NCI-H1930 (cell line): ENCODE measurements at regions not wholly inside any gene's neighbourhood (a gene's known extent, or its start where the extent isn't known, plus 50 kb on each side); places are given as distances from the start of the nearest gene placed in this dataset.

ENCODE experiments used
- DNase-seq, 2 experiments: peaks; one replicate each; lab custom pipeline; 2025; lab: John Stamatoyannopoulos, UW

DNA sequence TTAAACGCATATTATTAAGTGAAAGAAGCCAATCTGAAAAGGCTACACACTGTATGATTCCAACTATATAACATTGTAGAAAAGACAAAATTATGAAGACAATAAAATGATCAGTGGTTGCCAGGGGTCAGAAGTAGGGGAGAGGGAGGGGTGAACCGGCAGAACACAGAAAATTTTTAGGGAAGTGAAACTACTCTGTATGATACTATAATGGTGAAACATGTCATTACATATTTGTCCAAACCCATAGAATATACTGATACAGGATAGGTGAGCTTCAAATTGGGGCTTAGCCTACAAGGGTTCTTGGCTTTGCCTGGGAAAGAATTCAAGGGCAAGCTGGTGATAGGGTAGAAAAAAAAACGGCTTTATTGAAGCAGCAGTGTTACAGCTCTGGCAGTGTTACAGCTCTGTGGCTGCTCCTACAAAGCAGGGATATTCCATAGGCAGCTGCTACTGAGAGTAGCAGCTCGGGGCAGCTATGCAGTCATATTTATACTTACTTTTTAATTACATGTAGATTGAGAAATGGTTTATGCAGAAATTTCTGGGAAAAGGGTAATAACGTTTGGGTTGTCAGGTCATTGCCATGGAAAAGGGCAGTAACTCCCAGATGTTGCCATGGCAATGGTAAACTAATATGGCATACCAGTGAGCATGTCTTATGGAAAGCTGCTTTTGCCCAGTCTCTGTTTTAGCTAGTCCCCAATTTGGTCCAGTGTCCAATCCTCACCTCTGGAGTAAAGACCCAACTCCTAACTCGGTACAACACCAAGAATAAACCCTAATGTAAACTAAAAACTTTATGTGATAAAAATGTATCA lies 125.1 kb upstream of the SLC25A36 start:
- no peak for DNase-seq

DNA sequence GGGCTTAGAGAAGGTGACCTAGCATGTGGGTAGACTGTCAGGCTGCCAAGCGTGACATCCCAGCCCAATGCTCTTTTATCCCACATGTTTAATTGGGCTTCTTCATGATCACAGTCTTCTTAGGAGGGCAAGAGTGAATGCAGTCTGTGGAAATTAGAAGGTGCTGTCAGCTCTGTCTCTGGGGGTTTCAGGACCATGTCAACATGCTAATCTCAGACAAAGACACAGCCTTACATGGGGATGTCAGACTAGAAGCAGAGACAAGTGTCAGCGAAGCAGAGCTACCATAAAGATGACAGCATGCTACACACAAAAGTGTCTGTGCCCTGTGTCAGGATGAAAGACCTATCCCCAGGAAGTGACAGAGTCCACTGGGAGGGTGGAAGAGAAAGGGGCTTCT lies 120.1 kb upstream of the SLC25A36 start:
- no peak for DNase-seq

DNA sequence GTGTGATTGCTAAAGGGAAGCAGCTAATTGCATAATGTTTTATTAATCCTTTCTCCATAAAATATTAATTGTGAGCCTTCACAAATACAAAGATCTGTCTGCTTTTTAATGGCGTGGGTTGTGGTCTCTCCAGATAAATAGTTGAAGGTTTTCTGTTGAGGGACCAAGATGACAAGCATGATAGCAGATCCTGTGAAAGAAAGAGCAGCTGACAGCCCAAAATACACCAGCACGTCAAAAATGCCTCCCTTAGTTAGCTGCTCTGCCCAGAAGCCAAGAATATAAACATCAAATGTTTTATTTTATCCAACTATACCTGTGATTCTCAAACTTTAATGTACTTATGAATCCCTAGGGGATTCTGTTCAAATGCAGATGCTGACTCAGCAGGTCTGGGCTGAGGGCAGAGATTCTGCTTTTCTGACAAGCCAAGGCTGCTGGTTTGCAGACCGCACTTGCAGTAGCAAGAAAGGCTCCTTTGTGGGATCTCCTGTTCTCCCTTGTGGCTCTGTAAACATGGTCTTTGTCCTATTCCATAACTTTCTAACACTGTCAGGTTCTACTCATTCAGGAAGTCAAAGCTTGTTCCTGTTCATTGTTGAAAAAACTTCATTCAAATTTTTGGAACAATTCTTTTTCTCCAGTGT lies 119.1 kb upstream of the SLC25A36 start:
- no peak for DNase-seq

DNA sequence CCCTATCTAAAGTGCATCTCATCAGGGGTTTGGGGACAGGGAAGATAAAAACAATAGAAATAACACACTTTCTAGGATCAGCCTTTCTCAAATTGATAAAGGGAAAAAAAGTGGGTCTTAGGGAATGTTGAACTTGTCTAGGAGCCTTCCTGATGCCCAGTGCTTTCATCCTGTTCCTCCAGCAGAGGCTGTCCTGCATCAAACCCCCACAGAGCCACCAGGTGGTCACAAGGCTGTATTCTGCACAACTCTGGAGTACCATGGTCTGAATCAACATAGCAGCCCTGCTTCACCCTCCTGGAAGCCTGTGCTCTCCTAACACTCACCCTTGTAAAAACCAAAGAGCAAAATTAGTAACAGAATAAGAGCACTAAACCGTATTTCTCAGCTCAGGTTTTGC lies 118.5 kb upstream of the SLC25A36 start:
- DNase-seq: no peak

DNA sequence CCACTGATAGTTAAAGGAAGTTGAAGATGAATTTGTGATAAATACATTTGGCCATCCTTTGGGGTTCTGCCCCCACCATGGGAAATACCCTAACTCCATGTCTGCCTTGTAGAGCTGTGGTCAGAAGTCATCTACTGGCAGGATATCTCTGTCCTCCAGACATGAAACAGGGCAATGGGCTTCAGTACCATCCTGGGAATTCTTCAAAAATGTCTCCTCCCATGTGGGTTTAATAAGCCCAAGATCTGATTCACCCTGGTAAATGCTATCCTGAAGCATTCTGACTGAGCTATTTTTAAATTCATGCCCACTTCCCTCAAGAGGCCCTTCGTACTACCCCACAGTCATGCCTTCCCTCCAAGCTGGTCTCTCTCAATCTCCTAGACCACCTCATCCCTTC lies 113.7 kb upstream of the SLC25A36 start:
- DNase-seq: no peak

DNA sequence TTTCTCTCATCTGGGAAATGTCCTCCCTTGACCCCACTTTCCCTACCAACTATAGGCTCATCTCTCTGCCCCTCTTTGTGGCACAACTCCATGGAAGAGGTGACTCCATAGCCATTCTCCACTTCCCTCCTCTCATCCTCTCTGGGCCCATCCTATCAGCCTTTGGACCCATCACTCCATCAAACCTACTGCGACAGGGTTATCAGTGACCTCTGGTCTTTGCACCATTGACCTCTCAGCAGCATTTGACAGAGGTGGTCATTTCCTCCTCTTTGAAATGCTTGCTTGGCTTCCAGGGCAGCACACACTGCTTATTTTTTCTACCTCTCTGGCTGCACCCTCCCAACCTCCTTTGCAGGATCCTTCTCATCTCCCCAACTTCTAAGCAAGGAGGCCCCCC lies 113.1 kb upstream of the SLC25A36 start:
- no peak for DNase-seq

DNA sequence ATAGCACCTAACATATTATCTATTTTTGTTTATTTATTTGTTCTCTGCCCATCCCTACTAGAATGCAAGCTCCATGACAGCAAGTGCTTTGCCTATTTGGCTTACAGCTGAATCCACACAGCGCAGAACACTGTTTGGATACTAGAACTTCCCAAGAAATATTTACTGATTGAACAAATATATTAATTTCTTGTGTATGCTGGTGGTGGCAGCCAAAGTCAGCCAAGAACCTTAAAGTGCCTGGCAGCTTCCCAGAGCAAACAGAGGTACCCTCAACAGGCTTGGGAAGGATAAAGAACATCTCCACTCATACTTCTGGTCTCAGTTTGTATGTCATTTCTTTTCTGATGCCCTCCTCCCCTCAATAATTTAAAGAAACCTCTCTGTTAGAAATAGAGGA lies 111.8 kb upstream of the SLC25A36 start:
- no peak for DNase-seq

DNA sequence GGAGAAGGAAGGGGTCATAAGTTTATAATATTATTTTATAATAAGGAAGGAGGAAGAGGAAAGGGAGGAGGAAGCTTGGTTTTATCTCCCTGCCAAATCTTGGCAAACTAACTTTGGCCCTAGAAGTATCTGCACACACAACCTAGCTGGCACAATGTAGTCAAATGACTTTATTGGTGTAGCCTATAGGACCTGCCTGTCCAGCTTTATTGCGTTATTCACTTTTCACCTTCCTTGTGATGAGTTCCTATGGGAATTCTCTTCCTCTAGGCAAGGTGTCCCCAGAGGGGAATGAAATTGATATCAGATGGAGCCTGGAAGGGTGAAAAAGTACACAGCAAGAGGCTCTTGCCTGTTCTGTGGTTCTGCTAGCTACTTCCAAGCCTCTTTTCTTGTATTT lies 111.2 kb upstream of the SLC25A36 start:
- DNase-seq: no peak

DNA sequence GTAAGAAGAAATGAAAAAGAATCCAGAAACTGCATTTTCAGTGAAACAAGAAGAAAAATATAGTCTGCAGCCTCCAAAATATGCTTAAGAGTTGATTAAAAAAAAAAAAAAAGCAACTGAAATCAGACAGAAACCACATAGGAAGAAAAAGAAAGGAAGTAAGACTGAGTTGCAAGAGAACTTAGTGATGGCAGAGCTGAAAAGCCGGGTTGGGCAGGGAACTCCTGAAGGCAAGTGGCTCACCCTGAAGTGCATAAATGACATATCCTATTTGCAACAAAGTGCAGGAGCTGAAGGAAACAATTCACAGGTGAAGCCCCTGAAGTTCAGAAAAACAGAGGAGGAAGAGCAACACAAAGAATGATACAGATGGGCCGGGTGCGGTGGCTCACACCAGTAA lies 108.8 kb upstream of the SLC25A36 start:
- DNase-seq: no peak

DNA sequence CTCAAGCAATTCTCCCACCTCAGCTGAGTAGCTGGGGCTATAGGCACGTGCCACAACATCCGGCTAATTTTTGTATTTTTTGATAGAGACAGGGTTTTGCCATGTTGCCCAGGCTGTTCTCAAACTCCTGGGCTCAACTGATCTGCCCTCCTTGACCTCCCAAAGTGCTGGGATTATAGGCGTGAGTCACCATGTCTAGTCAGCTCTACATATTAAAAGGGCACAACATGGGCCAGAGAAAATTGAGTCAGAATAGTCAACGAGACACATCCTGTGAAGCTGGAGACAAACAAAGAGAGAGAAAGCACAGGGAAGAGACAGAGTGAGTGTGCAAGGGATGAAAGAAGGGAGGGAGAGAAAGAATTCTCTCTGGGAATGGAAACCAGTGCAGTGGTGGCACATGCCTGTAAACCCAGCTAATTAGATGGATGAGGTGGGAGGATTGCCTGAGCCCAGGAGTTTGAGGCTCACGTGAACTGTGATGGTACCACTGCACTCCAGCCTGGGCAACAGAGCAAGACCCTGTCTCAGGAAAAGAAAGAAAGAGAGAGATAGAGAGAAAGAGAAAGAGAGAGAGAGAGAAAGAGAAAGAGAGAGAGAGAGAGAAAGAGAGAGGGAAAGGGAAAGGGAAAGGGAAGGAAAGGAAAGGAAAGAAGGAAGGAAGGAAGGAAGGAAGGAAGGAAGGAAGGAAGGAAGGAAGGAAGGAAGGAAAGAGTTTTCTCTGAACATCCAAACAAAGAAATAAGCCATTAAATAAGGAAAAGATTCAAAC lies 107.2 kb upstream of the SLC25A36 start:
- DNase-seq: no peak

DNA sequence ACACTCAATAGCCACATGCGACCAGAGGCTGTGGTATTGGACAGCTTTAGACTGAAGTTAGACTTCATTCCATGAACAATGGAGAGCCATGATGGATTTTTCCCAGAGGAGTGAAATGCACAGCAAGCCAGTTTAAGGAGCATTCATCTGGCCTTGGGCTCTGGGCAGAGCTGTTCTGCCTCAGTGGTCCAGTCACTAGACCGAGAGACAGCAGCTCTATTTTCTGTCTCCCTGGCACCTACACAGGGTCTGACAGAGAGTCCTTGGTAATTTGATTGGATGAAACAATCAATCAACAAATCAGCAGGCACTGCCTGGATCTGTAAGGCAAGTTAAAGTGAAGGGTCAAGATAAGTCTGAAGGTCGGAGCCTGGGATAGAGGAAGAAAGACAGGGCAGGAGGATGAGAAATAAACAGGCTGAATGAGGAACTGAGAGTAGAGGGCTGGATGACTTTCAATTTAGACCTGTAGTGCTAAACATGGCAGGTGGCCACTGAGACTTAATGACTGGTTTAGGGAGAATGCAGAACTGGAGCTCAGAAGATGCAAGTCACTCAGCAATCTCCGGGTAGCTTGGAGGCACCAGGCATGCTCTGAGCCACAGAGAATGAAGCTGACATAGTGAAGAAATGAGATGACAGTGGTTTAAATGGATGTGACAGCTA lies 98.5 kb upstream of the SLC25A36 start:
- no peak for DNase-seq

DNA sequence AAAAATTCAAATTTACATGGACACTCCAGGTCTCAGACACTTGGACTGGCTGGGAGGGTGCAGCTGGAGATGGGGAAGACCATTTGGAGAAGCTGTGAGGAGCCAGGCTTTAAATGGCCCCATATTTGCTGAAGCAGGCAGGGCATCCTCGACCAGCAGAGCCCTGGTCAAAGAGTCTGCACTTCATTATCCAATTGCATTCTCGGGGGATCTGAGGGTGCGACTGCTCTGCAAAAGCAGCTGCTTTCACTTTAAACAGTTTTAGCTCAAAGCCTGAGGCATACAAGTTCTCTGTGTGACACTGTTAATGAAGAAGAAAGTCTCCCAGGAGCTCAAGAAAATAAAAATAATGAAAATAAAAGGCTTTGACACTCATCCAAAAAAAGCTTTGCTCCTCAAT lies 98.0 kb upstream of the SLC25A36 start:
- DNase-seq: no peak

DNA sequence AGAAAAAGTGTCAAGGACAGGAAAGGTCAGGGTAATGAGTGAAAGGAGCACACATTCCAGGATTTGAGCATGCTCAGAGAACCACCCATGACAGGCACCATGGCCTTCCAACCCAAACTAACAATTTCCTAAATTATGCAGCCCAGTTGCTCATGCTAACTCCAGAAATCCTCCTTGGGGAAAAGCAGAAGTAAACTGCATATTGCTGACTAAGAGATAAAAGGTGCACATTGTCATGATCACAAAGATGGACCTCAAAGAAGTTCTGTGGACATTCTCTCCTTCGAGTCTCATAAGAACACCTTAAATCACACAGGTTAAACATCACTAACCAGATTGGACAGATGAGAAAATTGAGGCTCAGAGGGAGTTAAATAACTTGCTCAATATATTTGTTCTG lies 97.6 kb upstream of the SLC25A36 start:
- no peak for DNase-seq

DNA sequence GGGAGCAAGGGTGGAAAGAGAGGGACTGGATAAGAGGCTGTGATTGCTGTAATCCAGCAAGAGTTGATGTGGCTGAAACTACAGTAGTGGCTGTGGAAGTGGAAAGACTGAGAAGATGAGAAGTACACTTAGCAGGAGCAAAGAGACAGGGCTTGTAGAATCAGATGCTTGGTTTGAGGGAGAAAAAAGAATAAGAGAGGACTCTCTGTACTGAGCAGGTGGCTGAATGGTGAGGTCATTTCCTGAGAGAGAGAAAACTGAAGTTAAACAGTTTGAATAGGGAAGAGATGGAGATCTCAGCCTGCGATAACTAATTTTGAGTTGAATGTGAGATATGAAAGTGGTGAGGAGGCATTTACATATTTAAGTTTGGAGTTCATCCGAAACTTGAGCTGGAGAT lies 95.8 kb upstream of the SLC25A36 start:
- DNase-seq: no peak

DNA sequence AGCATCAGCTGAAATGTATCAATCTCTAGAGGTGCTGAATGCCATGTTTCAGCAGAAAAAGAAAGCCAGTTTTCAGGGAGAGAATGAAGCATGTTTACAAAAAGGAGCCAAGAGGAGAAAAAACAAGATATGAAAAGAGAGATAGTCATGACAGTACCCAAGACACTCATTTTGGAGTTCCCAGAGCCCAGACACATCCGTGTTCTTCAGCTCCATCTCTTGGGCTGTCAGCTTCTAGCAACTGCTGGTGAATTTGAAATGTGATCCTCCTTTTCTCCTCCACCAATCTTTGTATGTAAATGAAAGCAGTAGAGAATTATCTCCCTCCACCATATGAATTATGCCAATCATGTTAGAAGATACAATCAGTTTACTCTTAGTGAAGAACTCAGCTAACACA lies 93.0 kb upstream of the SLC25A36 start:
- no peak for DNase-seq

DNA sequence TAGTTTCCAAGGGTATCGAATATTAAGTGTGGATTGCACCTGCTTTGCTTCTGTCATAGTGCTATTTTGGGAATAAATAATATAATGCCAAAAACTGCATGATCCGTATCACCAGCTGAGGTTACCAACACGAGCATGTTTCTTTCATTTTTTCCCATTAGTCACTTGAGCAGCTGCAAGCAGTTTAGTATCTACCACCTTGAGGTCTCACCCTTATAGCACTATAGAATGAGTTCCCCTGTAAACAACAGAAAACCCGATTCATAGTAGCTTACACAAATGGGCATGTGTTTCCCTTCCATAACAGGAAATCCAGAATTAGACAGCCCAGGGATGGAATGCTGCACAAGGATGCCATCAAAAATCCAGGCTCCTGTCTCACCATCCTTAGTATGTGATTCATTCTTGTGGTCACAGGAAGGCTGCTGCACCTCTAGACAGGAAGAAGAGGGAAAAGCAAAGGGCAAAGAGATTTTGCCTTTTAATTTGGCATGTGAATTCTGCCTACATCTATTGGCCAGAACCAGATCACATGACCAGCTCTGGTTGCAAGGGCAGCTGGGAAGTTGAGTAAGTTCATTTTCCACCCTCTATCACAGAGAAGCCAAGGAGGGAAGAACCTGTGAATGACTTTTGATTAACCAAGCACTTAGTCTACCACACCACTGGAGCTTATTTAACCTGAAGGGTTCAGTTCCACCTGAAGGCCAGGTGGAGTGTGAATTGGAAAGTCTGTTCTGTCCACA lies 91.3 kb upstream of the SLC25A36 start:
- DNase-seq: no peak

DNA sequence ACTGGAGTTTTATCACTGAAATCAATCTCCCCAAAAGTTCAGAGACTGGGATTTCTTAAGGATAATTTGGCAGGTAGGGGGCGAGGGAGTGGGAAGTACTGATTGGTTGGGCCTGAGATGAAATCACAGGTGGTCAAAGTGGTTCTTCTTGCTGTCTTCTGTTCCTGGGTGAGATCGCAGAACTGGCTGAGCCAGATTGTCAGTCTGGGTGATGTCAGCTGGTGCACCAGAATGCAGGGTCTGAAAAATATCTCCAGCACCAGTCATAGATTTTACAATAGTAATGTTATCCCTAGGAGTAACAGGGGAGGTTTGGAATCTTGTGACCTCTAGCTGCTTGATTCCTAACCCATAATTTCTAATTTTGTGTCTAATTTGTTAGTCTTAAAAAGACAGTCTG lies 86.7 kb upstream of the SLC25A36 start:
- DNase-seq: no peak

DNA sequence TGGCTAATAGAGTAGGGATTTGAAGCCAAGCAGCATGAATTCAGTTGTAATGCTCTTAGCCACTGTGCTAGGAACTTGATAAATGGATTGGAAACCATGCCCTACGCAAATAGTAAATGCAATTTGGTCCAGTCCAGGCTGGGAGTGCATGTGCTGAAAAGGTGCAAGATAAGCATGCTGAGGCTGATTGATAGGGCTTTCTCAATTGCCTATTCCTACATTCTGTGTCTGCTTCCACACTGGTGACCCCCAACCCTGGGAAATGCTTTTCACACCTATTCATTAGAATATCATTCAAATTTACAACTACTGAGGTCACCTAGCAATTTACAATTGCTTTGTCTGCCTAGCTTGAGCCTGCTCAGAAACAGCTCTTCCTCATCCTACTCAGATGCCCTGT lies 84.7 kb upstream of the SLC25A36 start:
- no peak for DNase-seq

DNA sequence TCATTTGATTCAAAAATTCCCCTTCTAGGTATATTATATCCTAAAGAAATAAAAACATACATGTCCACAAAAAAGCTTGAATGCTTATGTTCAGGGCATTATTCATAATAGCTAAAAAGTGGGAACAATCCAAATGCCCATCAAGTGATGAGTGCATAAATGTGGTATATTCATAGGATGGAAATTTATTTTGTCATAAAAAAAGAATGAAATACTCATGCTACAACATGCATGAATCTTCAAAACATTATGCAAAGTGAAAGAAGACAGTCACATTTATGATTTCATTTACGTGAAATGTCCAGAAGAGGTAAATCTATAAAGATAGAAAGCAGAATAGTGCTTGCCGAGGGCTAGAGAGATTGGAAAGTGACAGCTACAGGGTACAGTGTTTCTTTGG lies 83.6 kb upstream of the SLC25A36 start:
- no peak for DNase-seq

DNA sequence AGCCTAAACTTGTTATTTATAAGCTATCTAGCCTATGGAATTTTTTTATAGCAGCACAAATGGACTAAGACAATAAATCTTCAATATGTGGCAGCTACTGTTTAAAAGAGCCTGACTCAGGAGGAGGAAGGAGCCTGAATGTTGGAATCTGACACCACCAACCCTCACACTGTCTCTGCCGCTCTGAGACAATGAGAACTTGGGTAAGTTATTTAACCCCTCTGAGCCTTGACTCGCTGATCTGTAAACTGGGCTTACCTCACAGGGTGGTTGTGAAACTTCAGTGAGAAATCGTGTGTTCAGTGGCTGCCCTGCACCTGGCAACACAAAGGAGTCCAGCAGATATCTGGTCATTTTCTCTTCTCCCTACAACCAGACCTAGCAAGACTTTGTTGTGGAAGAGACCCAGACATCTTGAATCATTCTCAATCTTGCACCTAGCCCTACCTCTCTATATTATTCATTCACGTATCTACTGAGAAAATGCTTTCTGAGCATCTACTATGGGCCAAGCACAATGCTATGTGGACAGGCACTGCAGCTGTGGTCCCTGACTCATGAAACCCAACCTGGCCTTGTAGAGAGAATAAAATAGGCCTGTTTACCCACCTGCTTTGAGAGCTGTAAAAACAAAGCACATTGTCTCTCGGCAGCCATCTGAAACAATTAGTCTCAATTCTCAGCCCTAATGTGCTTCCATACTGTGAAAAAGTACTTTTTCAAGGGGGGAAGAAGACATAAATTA lies 81.9 kb upstream of the SLC25A36 start:
- DNase-seq: peak; percentile 57 to 60

DNA sequence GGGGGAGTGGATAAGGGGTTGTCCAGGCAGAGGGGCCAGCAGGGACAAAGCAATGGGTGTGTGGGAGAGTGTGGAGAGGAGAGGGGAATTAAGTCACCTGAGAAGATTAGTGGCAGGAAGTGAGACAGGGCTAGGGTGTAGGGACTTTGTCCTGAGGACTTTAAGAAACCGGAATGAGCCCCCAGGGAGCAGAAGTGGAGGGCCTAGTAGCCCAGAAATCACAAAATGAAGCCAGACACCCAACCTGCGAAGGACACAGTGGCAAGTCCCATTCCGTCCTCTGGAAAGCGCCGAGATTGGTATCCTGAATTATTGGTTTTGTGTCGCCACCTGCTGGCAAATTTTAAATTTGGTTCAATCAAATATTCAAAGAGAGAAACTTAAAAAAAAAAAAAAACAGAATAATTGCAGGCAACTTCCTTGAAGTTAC lies 78.0 kb upstream of the SLC25A36 start:
- DNase-seq: peak; percentile 4 to 70
